ENCODE measurements at regions not wholly inside any gene's neighbourhood (a gene's known extent, or its start where the extent isn't known, plus 50 kb on each side); places are given as distances from the start of the nearest gene placed in this dataset.
A peak's percentile ranks its signal among the peaks of the same experiment; 100 is the strongest.
"Not testable (repeated sequence)": the region's sequence is repeated elsewhere in the genome, so short reads cannot be mapped to it uniquely, and the experiment has no call there.

DNA sequence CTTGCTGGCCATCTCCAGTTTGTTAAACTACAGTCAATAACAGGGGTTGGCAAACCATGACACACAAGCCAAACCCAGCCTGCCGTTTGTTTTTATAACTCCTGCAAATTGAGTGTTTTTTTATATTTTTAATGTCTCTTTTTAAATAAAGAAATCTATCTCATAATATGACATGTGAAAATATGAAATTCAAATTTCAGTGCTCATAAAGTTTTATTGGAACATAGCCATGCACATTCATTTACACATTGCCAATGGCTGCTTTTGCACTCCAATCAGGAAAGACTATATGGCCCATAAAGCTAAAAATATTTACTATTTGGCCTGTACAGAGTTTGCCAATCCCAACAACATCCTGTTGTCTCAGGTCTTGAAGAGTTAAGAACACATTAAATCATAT is 129.0 kb upstream of the SRSF6 start:
- in situ Hi-C loops (cut with HindIII; ENCODE audit: low pct_unique_long_range_greater_than_20kb, low sequenced_read_pairs), result no loop called here
- no peak for DNase-seq (ENCODE audit: low read depth, low spot score)

DNA sequence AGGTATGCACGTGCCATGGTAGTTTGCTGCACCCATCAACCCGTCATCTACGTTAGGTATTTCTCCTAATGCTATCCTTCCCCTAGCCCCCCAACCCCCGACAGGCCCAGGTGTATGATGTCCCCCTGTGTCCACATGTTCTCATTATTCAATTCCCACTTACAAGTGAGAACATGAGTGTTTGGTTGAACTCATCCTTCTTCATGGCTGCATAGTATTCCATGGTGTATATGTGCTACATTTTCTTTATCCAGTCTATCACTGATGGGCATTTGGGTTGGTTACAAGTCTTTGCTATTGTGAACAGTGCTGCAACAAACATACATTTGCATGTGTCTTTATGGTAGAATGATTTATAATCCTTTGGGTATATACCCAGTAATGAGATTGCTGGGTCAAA is 130.5 kb upstream of the SRSF6 start:
- DNase-seq (ENCODE audit: low read depth, low spot score); in situ Hi-C loops (cut with HindIII; ENCODE audit: low pct_unique_long_range_greater_than_20kb, low sequenced_read_pairs): not testable (repeated sequence)

GRCh38 chr20:43325926-43326325 is 131.8 kb upstream of the SRSF6 start:
- DNase-seq (ENCODE audit: low read depth, low spot score), result no peak
- in situ Hi-C loops (cut with HindIII; ENCODE audit: low pct_unique_long_range_greater_than_20kb, low sequenced_read_pairs), result no loop called here

DNA sequence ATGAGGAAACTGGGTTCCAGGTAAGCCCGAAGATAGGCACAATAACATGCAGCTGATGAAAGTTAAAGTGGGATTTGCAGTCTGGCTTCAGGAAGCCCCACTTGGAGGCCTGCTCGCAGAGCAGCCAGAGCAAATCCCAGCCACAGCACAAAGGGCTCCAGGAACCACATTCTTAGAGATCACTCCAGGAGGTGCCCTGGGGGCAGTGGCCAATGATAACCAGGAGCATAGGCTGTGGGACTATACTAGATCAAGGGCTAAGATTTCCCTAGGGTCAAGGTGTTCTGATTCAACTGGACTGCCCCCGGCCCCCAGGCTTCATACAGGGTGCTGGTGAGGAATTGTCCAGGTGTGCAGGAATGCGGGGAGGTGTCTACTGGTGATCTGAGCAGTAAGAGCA is 133.9 kb upstream of the PTPRT start:
- in situ Hi-C loops (cut with HindIII; ENCODE audit: low pct_unique_long_range_greater_than_20kb, low sequenced_read_pairs), result no loop called here
- no peak for DNase-seq (ENCODE audit: low read depth, low spot score)

- peak; percentile 15 for DNase-seq (ENCODE audit: low read depth, low spot score)
- in situ Hi-C loops (cut with HindIII; ENCODE audit: low pct_unique_long_range_greater_than_20kb, low sequenced_read_pairs), result no loop called here
Measured at GRCh38 chr20:43322851-43323250, 133.1 kb upstream of the PTPRT start.

- in situ Hi-C loops (cut with HindIII; ENCODE audit: low pct_unique_long_range_greater_than_20kb, low sequenced_read_pairs), result no loop called here
- no peak for DNase-seq (ENCODE audit: low read depth, low spot score)
Measured at GRCh38 chr20:43320536-43320935, 130.8 kb upstream of the PTPRT start.

GRCh38 chr20:43318755-43319297 is 129.1 kb upstream of the PTPRT start:
- DNase-seq (ENCODE audit: low read depth, low spot score), result no peak
- in situ Hi-C loops (cut with HindIII; ENCODE audit: low pct_unique_long_range_greater_than_20kb, low sequenced_read_pairs), result no loop called here

GRCh38 chr20:43316271-43316670 is 126.6 kb upstream of the PTPRT start:
- in situ Hi-C loops (cut with HindIII; ENCODE audit: low pct_unique_long_range_greater_than_20kb, low sequenced_read_pairs), result no loop called here

GRCh38 chr20:43309266-43309665 is 119.6 kb upstream of the PTPRT start:
- DNase-seq (ENCODE audit: low read depth, low spot score), result no peak
- in situ Hi-C loops (cut with HindIII; ENCODE audit: low pct_unique_long_range_greater_than_20kb, low sequenced_read_pairs), result no loop called here

More at GRCh38 chr20:43316271-43316670, 126.6 kb upstream of the PTPRT start:
- no peak for DNase-seq (ENCODE audit: low read depth, low spot score)

DNA sequence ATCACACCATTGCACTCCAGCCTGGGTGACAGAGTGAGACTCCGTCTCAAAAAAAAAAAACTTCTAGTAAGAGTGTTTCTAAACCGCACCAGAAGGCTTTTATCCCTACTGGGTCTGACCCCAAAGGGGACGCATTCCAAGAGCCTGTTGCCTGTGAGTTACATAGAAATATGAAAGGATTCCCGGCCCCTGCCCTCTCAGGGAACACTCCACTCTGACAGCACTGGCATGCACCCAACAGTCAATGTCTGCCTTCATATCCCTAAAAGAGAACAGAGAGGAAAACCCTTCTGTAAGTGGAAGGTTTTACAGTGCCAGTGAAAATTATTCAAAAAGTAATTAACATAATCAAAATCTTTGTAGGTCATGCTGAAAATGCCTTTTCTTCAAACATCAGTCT is 117.1 kb upstream of the PTPRT start:
- in situ Hi-C loops (cut with HindIII; ENCODE audit: low pct_unique_long_range_greater_than_20kb, low sequenced_read_pairs), result no loop called here
- DNase-seq (ENCODE audit: low read depth, low spot score), result no peak

GRCh38 chr20:43305749-43306148 is 116.0 kb upstream of the PTPRT start:
- no peak for DNase-seq (ENCODE audit: low read depth, low spot score)
- in situ Hi-C loops (cut with HindIII; ENCODE audit: low pct_unique_long_range_greater_than_20kb, low sequenced_read_pairs), result no loop called here

DNA sequence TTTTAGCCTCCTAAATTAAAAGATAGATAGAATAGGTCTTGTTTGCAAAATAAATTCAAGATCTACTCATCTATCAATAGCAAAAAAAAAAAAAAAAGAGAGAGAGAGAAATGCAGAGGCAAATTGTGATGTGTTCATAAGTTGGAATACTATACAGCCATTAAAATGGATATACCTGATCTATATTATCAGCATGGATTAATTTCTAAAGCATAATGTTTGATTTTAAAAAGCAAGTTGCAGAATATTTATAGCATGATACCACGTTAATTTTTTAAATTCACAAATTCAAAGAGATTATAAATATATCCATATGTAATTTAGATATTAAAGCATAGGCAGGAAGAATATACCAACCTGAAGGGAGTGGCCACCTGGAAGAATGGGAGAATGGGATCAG is 114.9 kb upstream of the PTPRT start:
- no peak for DNase-seq (ENCODE audit: low read depth, low spot score)

DNA sequence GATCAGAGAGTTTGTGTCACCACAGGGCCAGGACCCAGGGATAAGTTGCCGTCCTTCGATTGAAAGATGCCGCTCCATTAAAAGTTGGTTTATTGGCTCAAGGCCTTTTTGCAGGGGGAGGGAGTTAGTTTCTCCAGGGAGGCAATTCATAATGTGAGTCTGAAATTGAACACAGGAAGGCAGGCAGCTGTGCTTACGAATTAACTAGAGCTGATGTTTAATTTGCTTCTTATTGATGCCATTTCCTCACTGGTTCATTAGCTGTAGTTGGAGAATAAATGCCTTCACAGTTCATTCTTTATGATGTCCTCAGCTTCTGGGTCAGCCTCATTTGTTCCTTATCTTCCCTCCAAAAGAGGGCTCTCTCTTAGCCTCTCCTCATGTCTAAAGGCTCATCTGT is 113.2 kb upstream of the PTPRT start:
- in situ Hi-C loops (cut with HindIII; ENCODE audit: low pct_unique_long_range_greater_than_20kb, low sequenced_read_pairs), result no loop called here
- no peak for DNase-seq (ENCODE audit: low read depth, low spot score)

More for the DNA sequence above, 114.9 kb upstream of the PTPRT start:
- in situ Hi-C loops (cut with HindIII; ENCODE audit: low pct_unique_long_range_greater_than_20kb, low sequenced_read_pairs), result no loop called here

GRCh38 chr20:43300901-43301300 is 111.2 kb upstream of the PTPRT start:
- no peak for DNase-seq (ENCODE audit: low read depth, low spot score)
- in situ Hi-C loops (cut with HindIII; ENCODE audit: low pct_unique_long_range_greater_than_20kb, low sequenced_read_pairs), result no loop called here

DNA sequence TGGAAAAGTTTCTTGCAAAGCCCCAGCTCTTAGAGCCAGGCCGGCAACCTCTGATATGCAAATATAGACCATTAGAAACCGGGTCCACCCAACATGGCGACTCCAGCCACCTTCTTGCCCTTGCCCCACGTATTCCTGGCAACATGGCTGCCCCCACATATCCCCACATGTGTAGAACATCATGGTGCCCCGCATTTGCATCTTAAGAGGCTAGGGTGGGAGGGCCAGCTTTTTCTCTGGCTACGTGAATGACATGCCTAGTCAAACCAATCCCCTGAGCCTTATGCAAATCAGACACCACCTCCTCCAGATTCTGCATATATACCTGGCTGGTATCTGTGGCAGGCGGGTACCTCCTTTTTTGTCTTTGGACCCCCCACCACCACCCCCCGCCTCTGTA is 106.1 kb upstream of the PTPRT start:
- DNase-seq (ENCODE audit: low read depth, low spot score), result no peak
- in situ Hi-C loops (cut with HindIII; ENCODE audit: low pct_unique_long_range_greater_than_20kb, low sequenced_read_pairs), result no loop called here

- in situ Hi-C loops (cut with HindIII; ENCODE audit: low pct_unique_long_range_greater_than_20kb, low sequenced_read_pairs), result no loop called here
- DNase-seq (ENCODE audit: low read depth, low spot score), result no peak
Measured at GRCh38 chr20:43295263-43295662, 105.6 kb upstream of the PTPRT start.

GRCh38 chr20:43294031-43294430 is 104.3 kb upstream of the PTPRT start:
- no peak for DNase-seq (ENCODE audit: low read depth, low spot score)

DNA sequence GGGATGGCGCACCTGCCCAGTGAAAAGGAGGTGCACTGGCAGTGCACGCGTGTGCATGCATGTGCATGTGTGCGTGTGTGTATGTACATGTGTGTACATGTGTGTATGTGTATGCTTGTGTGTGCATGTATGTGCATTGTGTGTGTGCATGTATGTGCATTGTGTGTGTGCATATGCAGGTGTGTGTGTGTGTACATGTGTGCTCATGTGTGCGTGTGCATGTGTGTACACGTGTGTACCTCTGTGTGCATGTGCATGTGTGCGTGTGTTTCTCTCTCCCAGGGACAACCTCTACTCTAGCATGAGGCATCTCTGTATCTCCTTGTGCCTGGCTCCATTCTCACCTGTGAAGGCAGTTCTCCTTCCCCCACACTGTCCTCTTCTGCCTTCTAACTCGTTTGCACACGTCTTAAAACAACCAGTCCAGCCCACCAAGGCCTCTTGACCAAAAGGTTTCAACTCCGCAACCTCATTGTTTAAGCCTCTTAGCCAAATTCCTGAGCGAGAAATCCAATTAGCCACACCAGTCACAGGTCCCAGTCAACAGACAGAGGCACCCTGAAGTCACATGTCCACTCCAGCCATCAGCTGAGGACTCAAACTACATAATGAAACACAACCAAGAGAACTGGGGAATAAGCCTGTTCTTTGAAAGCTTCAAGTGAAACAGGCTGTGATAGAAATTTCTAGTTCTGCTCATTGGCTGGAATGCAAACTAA is 103.5 kb upstream of the PTPRT start:
- in situ Hi-C loops (cut with HindIII; ENCODE audit: low pct_unique_long_range_greater_than_20kb, low sequenced_read_pairs), result no loop called here
- DNase-seq (ENCODE audit: low read depth, low spot score), result no peak

More at GRCh38 chr20:43294031-43294430, 104.3 kb upstream of the PTPRT start:
- in situ Hi-C loops (cut with HindIII; ENCODE audit: low pct_unique_long_range_greater_than_20kb, low sequenced_read_pairs), result no loop called here

DNA sequence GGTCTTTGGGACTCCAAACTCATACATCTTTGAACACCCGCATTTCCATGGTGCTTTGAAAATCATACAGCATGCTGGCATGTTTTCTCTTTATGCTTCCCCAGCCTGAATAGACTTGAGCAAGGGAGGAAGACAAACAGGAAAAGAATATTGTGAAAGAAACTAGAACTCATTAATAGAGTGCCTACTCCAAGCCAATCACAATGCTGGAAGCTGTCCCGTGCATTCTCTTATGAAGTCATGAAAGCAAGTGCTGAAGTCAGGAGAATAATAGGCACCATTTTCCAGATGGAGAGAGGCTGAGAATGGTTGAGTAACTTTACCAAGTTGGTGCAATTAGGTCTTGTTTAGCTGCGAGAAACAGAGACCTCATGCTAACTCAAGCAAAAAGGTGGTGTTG is 102.5 kb upstream of the PTPRT start:
- no peak for DNase-seq (ENCODE audit: low read depth, low spot score)
- in situ Hi-C loops (cut with HindIII; ENCODE audit: low pct_unique_long_range_greater_than_20kb, low sequenced_read_pairs), result no loop called here
